Neural crest cell (in vitro differentiated cells): ENCODE measurements at regions not wholly inside any gene's neighbourhood (a gene's known extent, or its start where the extent isn't known, plus 50 kb on each side); places are given as distances from the start of the nearest gene placed in this dataset.

Experiments
- DNase-seq: peaks from one replicate; pipeline ENCODE4 v3.0.0; 2021; ENCODE audit warnings: low read depth, mixed read lengths, low spot score
- H3K27ac Mint-ChIP-seq: one replicate; pipeline ENCODE4 v1.8.0; 2021; ENCODE audit warnings: mild to moderate bottlenecking, mixed read lengths; ENCODE audit not compliant: unreplicated experiment
- H3K27me3 Mint-ChIP-seq: 2 replicates; pipeline ENCODE4 v1.8.0; 2021; ENCODE audit warnings: low read depth, mild to moderate bottlenecking, mixed read lengths
- H3K36me3 Mint-ChIP-seq: 2 replicates; pipeline ENCODE4 v1.8.0; 2021; ENCODE audit warnings: low read depth, mild to moderate bottlenecking, mixed read lengths
- H3K4me1 Mint-ChIP-seq: 2 replicates; pipeline ENCODE4 v1.8.0; 2021; ENCODE audit warnings: mixed read lengths
- H3K4me3 Mint-ChIP-seq: one replicate; pipeline ENCODE4 v1.8.0; 2021; ENCODE audit warnings: mild to moderate bottlenecking, mixed read lengths
- H3K9me3 Mint-ChIP-seq: 2 replicates; pipeline ENCODE4 v1.8.0; 2021; ENCODE audit warnings: mixed read lengths
- TF ChIP-seq, protein P1 (sequence below): fragments of 200-600 bp; sonication (generic); conservative IDR thresholded peaks from 2 replicates; pipeline ENCODE4 v1.5.0; 2021; ENCODE audit warnings: antibody characterized with exemption, mild to moderate bottlenecking

DNA sequence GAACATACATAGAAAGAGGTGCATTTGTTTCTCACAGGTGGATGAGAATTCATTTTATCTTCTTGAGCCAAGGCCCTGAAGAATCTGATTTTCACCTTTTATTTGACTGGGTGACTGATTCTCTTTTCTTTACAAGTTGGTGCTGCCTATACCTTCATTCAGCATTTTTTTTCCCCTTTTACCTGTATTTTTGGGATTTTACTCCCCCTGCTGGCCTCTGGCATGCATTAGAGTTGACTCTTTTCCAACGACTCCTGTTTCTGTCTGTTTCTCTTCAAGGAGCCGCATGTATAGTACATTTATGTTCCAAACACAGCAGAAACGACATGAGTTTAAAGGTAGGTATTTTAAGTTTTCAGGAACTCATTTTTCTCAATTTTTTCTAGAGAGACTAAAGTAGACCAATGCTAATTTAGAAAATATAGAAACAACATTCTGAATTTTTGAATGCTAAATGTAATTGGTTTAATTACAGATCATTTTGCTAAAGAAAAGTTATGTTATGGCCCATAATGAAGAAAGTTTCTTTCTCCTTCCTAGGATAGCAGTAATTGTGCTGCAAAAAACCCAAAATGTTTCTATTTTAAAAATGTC lies 149.8 kb upstream of the HDAC9 start:
- DNase-seq = peak; percentile 50
- Mint-ChIP-seq H3K4me3 (no peak overlapping the region), H3K27ac (no peak overlapping the region), H3K4me1 (no peaks in the 10 kb centered on the region), H3K9me3 (peaks cover 4% of the 10 kb centered on the region), H3K36me3 (peaks cover 3% of the 10 kb centered on the region), H3K27me3 (no peaks in the 10 kb centered on the region)
- TF ChIP-seq, protein P1, sequence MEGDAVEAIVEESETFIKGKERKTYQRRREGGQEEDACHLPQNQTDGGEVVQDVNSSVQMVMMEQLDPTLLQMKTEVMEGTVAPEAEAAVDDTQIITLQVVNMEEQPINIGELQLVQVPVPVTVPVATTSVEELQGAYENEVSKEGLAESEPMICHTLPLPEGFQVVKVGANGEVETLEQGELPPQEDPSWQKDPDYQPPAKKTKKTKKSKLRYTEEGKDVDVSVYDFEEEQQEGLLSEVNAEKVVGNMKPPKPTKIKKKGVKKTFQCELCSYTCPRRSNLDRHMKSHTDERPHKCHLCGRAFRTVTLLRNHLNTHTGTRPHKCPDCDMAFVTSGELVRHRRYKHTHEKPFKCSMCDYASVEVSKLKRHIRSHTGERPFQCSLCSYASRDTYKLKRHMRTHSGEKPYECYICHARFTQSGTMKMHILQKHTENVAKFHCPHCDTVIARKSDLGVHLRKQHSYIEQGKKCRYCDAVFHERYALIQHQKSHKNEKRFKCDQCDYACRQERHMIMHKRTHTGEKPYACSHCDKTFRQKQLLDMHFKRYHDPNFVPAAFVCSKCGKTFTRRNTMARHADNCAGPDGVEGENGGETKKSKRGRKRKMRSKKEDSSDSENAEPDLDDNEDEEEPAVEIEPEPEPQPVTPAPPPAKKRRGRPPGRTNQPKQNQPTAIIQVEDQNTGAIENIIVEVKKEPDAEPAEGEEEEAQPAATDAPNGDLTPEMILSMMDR = peak; percentile 93

DNA sequence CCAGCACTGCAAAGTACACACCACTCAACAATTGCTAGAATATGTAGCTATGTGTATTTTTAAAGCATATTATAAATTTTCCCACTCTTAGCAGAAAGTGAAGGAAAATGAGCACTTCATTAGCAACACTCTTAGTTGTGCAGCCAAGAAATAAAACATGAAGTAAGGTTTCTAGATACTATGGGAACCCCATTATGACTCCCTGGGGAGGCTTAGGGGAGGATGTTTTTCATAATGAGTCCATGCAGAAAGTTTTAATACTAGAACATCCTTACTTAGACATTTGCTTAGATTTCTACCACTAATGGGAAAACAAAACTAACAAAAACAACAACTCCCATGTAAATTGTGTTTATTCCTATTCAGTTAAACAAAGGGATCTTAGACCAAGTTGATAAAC lies 148.4 kb upstream of the HDAC9 start:
- TF ChIP-seq, protein P1 = no peak
- H3K9me3 Mint-ChIP-seq = no peaks in the 10 kb centered on the region
- no peak overlapping the region for H3K27ac Mint-ChIP-seq
- DNase-seq = no peak
- no peak overlapping the region for H3K4me3 Mint-ChIP-seq
- peaks cover 1% of the 10 kb centered on the region for H3K36me3 Mint-ChIP-seq
- H3K27me3 Mint-ChIP-seq = no peaks in the 10 kb centered on the region
- H3K4me1 Mint-ChIP-seq = no peaks in the 10 kb centered on the region

DNA sequence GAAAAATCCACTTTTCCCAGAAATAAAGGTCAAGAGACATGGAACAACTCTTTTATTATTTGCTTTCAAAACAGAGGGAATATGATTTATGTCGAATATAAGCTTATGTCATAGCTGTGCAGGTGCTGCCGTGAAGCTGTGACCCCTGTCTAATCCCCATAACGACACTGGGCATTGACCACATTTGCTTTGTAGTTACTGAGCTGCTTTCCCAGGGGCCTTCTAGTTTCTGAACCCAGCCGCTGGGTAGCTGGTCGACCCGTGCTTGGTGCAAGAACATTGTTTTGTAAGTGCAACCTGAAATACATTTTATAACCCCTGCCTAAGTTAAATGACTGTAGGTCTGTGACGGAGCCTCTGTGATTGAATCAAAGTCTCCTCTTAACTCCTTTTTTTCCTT lies 144.9 kb upstream of the HDAC9 start:
- Mint-ChIP-seq H3K36me3 (no peaks in the 10 kb centered on the region), H3K27ac (no peak overlapping the region), H3K4me3 (no peak overlapping the region), H3K9me3 (no peaks in the 10 kb centered on the region), H3K4me1 (peaks cover 25% of the 10 kb centered on the region), H3K27me3 (no peaks in the 10 kb centered on the region)
- TF ChIP-seq, protein P1 = no peak
- no peak for DNase-seq

DNA sequence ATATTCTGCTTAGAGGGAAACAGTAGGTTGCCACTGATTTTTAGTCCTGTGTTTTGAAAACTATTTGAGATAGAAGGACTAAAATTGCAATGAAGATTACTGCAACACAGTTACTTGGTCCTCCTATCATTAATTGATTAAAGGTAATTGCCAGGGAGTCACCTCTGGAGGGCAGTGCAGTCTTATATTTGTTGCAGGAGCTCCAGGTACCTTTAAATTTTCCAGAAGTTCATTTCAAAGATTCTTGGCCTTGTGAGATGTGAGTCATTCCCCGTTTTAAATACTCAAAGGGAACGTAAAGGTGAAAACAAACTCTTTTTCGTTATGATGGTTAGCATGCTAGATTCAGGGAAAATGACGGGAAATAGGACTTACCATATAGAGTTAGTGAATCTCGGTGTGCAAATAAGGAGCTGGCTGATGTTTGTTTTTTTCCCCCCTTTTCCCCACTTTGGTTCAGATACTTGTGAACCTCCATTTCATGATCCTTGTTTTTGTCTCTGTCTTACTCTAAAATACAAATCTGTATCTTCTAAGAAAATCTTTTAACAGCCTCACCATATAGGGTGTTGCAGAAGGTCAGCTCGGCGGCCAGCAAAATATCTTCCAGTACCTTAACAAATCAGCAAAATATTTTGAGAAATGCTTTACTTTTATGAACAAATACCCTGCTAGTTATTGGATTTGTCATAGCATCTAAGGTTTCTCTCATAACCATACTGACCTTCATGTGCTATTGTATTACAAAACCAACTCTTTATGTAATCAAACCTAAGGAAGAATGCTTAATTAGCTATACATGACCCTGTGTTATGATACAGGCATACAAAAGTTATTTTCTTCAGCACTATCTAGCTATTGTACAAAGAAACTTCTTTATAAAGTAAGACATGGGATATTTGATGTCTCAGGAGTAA lies 143.0 kb upstream of the HDAC9 start:
- peaks cover 34% of the 10 kb centered on the region for H3K4me1 Mint-ChIP-seq
- no peaks in the 10 kb centered on the region for H3K36me3 Mint-ChIP-seq
- H3K9me3 Mint-ChIP-seq = peaks cover under 1% of the 10 kb centered on the region
- DNase-seq = peak; percentile 45
- H3K27me3 Mint-ChIP-seq = no peaks in the 10 kb centered on the region
- TF ChIP-seq, protein P1 = peak; percentile 85
- H3K4me3 Mint-ChIP-seq = no peak overlapping the region
- no peak overlapping the region for H3K27ac Mint-ChIP-seq

DNA sequence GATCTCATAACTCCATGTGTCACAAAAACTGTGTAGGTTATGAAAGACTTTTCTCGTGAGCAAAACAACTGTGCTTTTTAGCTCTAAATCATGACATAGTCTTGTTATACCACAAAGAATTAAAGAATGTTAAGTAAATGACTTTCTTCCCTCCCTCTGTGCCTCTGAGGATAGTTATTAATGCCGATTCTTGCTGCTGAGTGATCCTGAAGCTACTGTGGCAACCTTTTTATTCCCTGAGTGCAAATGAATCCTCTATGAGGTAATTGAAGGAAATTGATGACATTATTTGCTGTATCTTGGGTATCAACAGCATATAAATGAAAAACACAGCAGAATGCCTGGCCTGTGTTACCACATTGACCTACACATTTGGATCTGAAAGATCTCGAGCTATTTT lies 142.2 kb upstream of the HDAC9 start:
- peaks cover 3% of the 10 kb centered on the region for H3K9me3 Mint-ChIP-seq
- no peaks in the 10 kb centered on the region for H3K36me3 Mint-ChIP-seq
- H3K27ac Mint-ChIP-seq = no peak overlapping the region
- TF ChIP-seq, protein P1 = no peak
- H3K27me3 Mint-ChIP-seq = no peaks in the 10 kb centered on the region
- no peak for DNase-seq
- H3K4me3 Mint-ChIP-seq = no peak overlapping the region
- peaks cover 34% of the 10 kb centered on the region for H3K4me1 Mint-ChIP-seq
